ENCODE measurements at regions not wholly inside any gene's neighbourhood (a gene's known extent, or its start where the extent isn't known, plus 50 kb on each side); places are given as distances from the start of the nearest gene placed in this dataset.

DNA sequence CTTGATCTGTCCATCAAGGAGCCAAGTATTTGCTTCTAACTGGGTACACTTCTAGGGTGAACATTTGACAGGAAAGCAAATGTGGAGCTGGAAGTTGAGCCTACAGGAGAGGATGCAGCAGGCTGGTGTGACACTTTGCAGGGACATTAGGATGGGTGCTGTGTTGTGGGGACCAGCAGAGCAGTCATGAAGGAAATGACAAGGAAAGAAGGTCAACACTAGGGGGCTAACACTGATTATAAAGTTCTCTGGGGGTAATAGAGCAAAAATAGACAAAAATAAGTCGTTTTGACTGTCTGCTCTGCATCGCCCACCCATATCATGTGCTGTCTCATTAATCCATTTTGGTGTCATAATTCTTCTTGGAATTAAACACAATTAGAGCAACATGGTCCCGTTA, 652.4 kb downstream of the STK39 start:
- no peaks in the 10 kb centered on the region for H3K79me2 ChIP-seq (ENCODE audit: insufficient read depth, low read depth, low read length)
- H4K20me1 ChIP-seq (ENCODE audit: insufficient read depth, low read length), result no peaks in the 10 kb centered on the region
- H3K36me3 ChIP-seq (ENCODE audit: insufficient read depth, low read length), result no peaks in the 10 kb centered on the region
- H3K9me2 ChIP-seq (ENCODE audit: insufficient read depth, low read length), result no peaks in the 10 kb centered on the region
- no peak overlapping the region for H3K4me3 ChIP-seq (ENCODE audit: low read depth, low read length, poor library complexity, severe bottlenecking)
- H3K4me2 ChIP-seq (ENCODE audit: low read length), result no peak overlapping the region
- H3K9me3 ChIP-seq (ENCODE audit: low read length), result no peaks in the 10 kb centered on the region
- H3K4me1 ChIP-seq (ENCODE audit: insufficient read depth, low read length, poor library complexity, severe bottlenecking), result no peaks in the 10 kb centered on the region
- intact Hi-C loops (cut with micrococcal nuclease; ENCODE audit: unreplicated experiment), result no loop called here
- TF ChIP-seq EZH2phosphoT487 (IDR thresholded peaks at IDR 0.05; ENCODE audit: borderline replicate concordance, low read depth, low read length), result no peak
- TF ChIP-seq, protein P1, sequence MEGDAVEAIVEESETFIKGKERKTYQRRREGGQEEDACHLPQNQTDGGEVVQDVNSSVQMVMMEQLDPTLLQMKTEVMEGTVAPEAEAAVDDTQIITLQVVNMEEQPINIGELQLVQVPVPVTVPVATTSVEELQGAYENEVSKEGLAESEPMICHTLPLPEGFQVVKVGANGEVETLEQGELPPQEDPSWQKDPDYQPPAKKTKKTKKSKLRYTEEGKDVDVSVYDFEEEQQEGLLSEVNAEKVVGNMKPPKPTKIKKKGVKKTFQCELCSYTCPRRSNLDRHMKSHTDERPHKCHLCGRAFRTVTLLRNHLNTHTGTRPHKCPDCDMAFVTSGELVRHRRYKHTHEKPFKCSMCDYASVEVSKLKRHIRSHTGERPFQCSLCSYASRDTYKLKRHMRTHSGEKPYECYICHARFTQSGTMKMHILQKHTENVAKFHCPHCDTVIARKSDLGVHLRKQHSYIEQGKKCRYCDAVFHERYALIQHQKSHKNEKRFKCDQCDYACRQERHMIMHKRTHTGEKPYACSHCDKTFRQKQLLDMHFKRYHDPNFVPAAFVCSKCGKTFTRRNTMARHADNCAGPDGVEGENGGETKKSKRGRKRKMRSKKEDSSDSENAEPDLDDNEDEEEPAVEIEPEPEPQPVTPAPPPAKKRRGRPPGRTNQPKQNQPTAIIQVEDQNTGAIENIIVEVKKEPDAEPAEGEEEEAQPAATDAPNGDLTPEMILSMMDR (conservative IDR thresholded peaks at IDR 0.05; ENCODE audit: low read length), result no peak
- ChIA-PET CTCF (ENCODE audit: unreplicated experiment) (no interaction called here), POLR2A (no interaction called here)
- no peak overlapping the region for H3K27ac ChIP-seq (ENCODE audit: low read depth, low read length, poor library complexity, severe bottlenecking)
- DNase-seq (ENCODE audit: low spot score), result no peak
- H2AFZ ChIP-seq (ENCODE audit: low read length), result no peak overlapping the region
- BruUV-seq (replicated peaks), result no TSS peak

DNA sequence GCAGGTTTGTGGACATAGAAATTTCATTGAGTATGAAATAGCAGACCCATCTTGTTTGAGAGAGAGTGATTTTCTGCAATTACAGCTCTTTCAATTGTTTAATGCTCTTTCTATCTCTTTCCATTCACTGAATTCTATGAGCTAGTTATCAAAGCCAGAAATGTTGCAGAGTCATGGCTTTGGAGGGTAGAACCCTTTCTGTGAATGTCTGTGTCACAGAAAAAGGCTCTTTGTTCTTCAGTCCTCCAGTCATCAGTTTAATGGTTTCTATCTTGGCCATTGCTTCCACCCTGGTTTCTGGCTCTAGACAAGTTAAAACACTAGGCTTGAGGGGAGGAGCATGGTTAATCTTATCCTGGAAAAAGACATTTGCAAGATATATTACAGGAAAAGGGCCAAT, 655.0 kb downstream of the STK39 start:
- H3K4me2 ChIP-seq (ENCODE audit: low read length), result no peak overlapping the region
- no peak overlapping the region for H2AFZ ChIP-seq (ENCODE audit: low read length)
- H3K4me3 ChIP-seq (ENCODE audit: low read depth, low read length, poor library complexity, severe bottlenecking), result no peak overlapping the region
- no peak for DNase-seq (ENCODE audit: low spot score)
- H4K20me1 ChIP-seq (ENCODE audit: insufficient read depth, low read length), result no peaks in the 10 kb centered on the region
- intact Hi-C loops (cut with micrococcal nuclease; ENCODE audit: unreplicated experiment), result no loop called here
- H3K36me3 ChIP-seq (ENCODE audit: insufficient read depth, low read length), result no peaks in the 10 kb centered on the region
- no peak for TF ChIP-seq EZH2phosphoT487 (IDR thresholded peaks at IDR 0.05; ENCODE audit: borderline replicate concordance, low read depth, low read length)
- TF ChIP-seq, protein P1 (conservative IDR thresholded peaks at IDR 0.05; ENCODE audit: low read length), result no peak
- CTCF ChIA-PET (ENCODE audit: unreplicated experiment), result no interaction called here
- POLR2A ChIA-PET, result interaction anchor here (1.8 kb wide), 1 partner anchor 10 kb away, joined by 5 read pairs; no protein-coding TSS in a partner anchor
- BruUV-seq (replicated peaks), result no TSS peak
- no peak overlapping the region for H3K27ac ChIP-seq (ENCODE audit: low read depth, low read length, poor library complexity, severe bottlenecking)
- H3K79me2 ChIP-seq (ENCODE audit: insufficient read depth, low read depth, low read length), result no peaks in the 10 kb centered on the region
- H3K9me2 ChIP-seq (ENCODE audit: insufficient read depth, low read length), result no peaks in the 10 kb centered on the region
- no peaks in the 10 kb centered on the region for H3K4me1 ChIP-seq (ENCODE audit: insufficient read depth, low read length, poor library complexity, severe bottlenecking)
- H3K9me3 ChIP-seq (ENCODE audit: low read length), result no peaks in the 10 kb centered on the region

DNA sequence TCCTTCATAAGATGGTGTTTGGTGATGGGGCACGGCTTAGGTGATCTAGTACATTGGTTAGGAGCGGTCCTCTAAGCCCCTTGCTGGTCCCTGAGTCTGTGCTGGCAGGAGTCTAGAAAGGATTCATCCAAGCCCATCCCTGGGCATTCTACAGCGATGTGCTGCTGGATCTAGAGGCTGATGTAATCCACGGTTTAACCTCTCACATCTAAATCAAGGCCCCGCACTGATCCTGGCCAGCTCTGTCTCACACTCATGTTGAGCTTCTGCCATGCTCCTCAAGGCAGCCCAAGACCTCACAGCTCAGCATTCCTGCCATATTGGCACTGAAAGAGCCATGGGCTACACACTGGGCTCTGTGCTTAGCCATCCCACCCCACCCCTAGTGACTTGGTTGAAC, 664.8 kb downstream of the STK39 start:
- H3K4me2 ChIP-seq (ENCODE audit: low read length), result no peak overlapping the region
- no peak overlapping the region for H2AFZ ChIP-seq (ENCODE audit: low read length)
- H3K9me3 ChIP-seq (ENCODE audit: low read length), result no peaks in the 10 kb centered on the region
- H3K4me3 ChIP-seq (ENCODE audit: low read depth, low read length, poor library complexity, severe bottlenecking), result no peak overlapping the region
- H3K79me2 ChIP-seq (ENCODE audit: insufficient read depth, low read depth, low read length), result no peaks in the 10 kb centered on the region
- H3K4me1 ChIP-seq (ENCODE audit: insufficient read depth, low read length, poor library complexity, severe bottlenecking), result no peaks in the 10 kb centered on the region
- POLR2A ChIA-PET, result interaction anchor here (0.5 to 1.3 kb wide), 2 partner anchors 11 to 1447 kb away, joined by 3 read pairs; no protein-coding TSS in a partner anchor
- no peak for DNase-seq (ENCODE audit: low spot score)
- intact Hi-C loops (cut with micrococcal nuclease; ENCODE audit: unreplicated experiment), result no loop called here
- TF ChIP-seq EZH2phosphoT487 (IDR thresholded peaks at IDR 0.05; ENCODE audit: borderline replicate concordance, low read depth, low read length), result no peak
- TF ChIP-seq, protein P1 (conservative IDR thresholded peaks at IDR 0.05; ENCODE audit: low read length), result no peak
- H3K27ac ChIP-seq (ENCODE audit: low read depth, low read length, poor library complexity, severe bottlenecking), result no peak overlapping the region
- BruUV-seq (replicated peaks), result no TSS peak
- no peaks in the 10 kb centered on the region for H4K20me1 ChIP-seq (ENCODE audit: insufficient read depth, low read length)
- H3K36me3 ChIP-seq (ENCODE audit: insufficient read depth, low read length), result no peaks in the 10 kb centered on the region
- H3K9me2 ChIP-seq (ENCODE audit: insufficient read depth, low read length), result no peaks in the 10 kb centered on the region
- CTCF ChIA-PET (ENCODE audit: unreplicated experiment), result no interaction called here
